Kidney glomerular epithelial cell (primary cell): ENCODE measurements at regions not wholly inside any gene's neighbourhood (a gene's known extent, or its start where the extent isn't known, plus 50 kb on each side); places are given as distances from the start of the nearest gene placed in this dataset.

ENCODE experiments used
- DNase-seq: peaks from one replicate; lab custom pipeline; 2025; lab: John Stamatoyannopoulos, UW

DNA sequence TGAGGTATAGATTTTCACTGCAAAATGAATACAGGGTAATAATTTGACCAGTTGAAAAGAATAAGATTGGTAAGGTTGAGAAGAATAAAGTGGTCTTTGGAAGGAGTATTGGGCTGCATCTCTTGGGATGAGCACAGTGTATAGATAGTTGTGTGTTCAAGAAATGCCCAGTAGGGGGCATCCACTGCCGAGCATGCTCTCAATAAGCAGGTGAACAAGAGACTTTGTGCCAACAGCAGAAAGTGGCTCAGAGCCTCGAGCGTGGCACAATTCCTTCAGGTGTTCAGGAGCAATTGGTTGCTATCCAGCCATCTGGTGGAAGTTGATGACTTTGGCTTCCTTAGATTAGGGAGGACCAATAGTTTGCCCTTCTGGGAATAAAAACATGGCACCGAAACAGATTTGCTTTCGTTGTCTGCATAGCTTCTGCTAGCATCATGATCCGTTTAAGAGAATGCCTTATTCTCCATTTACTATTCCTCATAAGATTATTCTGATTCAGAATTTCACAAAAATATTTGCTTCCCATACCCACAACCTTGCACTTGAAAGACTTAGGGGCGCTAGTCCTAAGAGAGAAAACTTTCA is 258.1 kb upstream of the NEIL3 start:
- no peak for DNase-seq

DNA sequence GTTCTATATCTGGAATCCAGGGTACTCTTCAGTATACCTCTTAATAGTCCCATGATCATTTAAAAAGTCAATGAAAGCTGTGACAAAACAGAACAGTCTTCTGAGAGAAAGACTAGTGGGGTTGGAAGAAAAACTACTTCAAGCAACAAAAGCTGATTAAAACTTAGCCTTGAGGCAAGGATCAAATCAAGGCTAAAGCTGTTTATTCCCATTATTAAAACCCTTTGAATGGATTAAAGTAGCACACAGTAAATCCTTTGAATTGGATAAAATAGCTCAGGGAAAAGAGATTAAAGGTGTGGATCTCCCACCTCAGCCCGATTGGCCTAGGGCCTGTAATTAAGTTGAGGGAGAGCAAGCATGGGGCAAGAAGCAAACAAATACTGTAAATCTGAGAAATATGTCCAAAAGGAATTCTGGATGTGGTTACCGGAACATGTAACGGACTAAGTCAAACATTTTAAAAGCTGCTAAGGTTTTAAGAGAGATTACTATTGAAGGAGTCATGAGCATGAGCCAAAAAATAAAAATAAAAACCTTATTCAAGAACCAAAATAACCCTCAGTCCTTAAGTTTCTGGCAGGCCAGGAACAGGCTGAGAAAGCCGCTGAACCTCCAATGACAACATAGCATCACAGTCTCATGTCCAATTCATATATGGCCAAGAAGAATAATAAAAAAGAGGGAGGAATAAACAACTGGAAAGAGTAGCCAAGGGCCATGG is 257.3 kb upstream of the NEIL3 start:
- DNase-seq: no peak

DNA sequence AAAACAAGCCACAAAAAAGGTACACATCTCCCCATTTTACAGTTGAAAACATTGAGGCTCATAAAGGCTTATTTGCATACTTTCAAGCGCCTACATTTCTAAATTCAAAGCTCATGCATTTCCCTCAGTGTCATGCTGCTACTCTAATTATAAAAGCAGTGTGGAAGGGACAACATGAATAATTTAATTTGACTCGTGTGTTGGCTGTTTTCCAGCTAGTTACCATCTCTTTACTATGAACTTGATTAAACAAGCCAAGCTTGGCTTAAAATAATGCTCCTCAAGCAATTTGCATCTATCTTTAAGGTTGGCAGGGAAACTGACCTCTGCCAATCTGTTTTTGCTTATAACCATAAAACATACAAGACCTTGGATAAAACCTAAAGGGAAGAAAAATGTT is 252.5 kb upstream of the NEIL3 start:
- DNase-seq: no peak

DNA sequence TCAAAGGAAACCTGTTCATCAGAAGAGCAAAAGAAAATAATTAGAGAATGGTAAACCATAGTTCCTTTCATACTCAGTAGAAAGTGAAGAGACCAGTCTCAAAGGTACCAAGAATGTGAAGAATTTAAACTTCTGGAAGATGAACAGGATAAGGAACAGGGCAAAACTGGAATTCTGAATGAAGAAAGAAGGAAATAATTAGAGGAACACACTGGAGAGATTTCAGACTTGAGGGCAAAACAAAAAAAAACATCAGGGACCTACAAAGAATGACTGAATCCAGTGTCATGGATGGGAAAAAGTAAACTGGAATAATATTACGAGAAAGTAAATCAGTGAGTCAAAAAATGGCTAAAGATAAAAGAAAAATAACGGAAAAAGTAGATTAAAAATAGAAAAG is 245.6 kb upstream of the NEIL3 start:
- no peak for DNase-seq

DNA sequence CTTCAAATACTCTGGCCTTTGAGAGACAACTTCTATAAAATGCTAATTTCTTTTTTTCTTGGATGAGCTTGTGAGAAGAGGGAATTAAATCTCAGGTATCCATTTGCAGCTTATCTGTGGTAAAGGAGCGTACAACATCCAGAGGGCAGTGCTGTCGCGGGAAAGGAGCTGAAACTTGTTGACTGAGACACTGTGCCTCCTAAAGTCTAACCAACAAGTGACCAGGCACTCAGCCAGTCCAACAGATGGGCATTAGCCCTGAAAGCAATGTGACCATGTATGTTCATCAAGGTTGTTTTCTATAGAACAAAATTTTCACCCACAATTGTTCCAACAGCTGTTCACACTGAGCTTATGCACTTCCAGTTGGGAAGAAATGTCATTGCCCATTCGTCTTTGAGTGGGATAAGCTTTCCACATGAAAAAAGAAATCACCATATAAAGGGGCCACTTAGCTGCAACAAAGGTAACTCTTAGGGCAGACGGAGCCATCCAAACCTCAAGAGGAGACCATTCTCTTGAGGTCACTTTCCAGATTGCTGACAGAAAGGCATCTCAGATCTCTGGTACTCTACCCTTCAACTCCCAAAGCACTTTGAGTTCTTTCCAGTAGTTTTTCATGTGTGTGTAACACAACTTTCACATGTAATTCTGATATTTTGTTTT is 244.8 kb upstream of the NEIL3 start:
- DNase-seq: no peak

DNA sequence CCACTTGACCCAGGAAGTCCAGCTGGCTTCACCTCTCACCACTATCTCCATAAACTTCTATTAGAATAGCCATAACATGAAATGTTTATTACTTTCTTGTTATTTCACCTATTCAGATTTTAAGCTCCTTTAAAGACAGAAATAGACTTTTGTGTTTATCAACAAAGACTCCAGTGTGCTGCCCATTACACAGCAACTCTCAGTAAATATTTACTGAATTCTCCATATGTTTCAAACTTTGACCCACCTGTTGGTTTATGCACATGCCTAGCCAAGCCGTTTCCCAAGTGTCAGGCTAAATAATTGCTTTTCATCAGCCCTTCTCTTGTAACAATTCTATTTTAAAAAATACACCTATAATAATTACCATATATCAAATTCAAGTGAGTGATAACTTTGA is 242.9 kb upstream of the NEIL3 start:
- DNase-seq: no peak

DNA sequence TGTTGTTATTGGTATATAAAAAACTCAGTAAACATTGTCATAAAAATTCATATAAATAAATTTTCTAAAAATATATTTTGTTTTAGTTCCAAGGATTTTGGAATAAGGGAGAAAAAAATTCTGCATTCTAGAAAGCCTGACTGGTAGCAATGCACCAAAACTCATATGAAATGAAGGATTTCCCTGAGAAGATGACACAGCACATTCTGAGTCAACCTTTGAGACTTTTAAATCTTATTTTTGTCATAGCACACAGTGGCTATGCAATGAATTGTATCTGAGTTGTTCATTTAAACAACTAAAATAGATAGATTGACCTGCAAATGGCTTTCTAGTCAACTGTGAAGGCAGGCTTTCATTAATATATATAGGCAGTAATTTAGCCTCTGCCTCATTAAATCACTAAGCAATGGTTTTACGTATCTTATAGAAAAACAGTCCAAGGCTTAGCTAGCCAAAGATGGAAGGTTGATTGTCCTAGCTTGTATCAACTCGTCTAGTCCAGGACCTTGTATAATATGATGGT is 239.1 kb upstream of the NEIL3 start:
- DNase-seq: no peak

DNA sequence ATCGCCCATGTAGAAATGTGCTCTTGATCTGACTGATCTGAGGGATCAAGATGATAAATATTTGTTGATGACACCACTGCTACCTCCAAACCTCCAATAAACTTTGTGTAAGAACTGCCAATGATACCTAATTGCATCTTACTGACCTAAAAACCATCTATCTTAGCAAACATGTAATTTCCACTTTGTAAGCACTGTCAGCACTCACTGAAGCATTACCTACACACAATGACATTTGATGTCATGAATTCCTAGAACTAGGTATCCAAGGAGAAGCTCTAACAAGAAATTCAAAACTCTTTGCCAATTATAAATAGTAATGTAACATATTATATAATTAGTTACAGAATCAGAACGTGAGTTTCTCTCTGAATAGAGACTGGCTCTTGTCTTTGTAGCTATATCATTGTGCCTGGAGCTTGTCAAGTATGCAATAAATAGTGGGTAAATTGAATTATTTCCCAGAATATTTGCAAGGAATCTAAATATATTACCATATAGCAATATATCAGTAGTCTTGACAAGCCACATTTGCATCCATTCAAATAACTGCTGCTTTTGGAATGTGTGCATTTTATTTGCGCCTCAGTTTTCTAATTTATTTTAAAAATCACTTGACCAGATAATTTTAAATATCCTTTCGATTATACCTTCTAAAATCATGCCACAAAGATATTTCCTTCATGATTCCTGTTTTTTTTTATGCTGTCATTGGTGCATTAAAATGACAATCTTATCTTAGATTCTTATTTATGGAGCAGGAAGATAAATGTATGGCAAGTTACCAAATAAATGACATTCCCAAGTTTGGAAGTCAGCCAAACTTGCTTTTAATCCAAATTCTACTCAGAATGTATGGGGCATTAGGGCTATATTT is 232.3 kb upstream of the NEIL3 start:
- no peak for DNase-seq

DNA sequence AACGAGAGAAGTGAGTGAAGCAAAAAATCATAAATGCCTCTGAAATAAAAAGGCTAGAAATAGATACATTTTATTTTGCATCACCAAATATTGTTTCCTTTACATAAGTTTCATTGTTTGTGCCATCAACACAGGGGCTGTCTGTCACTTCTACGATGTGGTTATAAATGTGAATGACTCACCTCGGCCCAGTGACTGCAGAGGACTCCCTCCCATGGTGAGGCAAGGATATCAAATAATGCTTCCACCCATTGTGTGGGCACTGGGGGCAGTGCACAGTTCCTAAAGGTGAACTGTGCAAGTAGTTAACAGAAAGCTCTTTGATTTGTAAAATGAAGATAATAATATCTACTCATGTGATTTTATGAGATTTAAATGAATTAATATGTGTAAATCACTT is 230.3 kb upstream of the NEIL3 start:
- DNase-seq: no peak

DNA sequence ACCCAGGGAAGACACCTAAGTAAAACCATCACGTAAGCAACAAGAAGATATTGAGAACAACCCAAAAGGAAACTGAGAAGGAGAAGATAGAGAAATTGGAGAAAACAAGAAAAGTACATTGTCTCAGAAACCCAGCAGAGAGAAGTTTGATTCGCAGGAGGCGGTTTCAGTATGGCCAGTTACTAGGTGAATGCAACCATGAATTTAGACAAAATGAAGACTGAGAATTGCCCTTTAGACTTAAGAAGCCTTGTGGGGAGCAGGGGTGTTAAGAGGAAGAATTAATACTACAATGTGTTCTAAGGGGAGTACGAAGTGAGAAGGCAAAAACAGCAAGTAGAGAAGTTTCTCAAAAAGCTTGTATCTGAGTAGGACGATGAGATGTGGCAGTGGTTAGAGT is 229.3 kb upstream of the NEIL3 start:
- DNase-seq: no peak

DNA sequence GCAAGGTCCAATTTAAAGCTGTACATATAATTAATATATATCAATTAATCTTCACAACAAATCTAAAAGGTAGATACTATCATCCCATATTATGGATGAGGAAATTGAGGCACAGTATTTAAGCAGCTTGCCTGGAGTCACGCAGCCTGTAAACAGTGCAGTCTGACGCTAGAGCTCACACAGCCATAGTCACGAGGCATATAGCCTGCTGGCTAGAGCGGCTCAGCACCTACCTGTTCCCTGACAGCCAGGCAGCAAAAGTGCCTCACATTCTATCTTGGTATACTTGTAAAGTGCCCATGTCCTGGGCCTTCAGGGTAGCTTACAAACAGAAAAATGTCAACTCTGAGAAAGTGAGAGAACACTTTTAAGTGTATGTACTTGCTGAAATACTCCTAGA is 222.6 kb upstream of the NEIL3 start:
- no peak for DNase-seq

DNA sequence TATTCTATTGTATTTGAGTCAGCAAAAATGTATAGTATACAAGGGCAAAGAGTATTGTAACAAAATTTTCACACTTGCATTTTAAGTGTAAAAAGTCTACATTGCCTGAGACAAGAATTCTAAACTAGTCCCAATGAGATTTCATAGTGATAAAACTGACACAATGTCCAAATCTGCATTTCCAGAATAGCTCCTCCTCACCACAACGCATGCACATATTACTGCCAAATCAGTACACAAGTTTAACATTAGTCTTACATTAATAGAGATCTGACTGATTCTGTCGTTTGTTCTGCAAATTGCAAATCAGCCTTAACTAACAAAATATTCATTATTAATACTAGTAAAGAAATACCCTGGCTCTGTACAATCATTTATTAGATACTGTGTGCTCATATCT is 222.2 kb upstream of the NEIL3 start:
- no peak for DNase-seq

DNA sequence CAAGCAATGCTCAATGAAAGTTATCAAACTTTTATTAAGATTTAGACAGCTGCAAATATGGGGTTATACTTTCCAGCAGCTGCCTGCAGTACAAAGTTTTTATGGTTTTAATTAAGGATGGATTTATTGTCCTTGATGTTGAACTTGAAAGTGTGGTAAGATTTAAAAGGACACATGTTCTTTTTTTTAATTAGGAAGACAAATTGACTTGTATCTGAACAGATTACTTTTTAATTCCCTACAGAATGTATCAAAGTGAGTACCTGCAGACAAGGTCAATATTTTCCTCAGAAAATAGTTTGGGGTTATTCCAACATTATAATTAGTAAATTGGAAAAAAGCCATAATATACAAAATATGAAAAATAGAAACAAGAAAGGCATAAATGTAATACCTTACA is 218.2 kb upstream of the NEIL3 start:
- DNase-seq: no peak

DNA sequence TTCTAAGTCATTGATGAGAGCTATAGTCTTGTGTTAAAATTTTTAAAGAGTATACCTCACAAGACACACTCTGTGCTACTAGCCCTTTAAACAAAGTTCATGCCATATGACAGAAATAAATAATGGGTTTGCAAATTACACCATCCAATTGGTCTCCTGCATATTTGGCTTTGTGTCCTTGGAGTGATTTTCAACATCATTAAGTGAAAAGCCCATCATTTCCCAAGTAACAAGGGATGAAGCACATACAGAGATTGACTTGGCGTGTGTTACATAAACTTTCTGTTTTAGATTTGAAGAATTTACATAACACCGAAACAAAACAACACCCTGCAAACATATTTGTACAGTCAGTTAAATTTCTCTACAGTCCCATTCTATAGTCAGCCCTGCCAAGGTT is 216.9 kb upstream of the NEIL3 start:
- no peak for DNase-seq

DNA sequence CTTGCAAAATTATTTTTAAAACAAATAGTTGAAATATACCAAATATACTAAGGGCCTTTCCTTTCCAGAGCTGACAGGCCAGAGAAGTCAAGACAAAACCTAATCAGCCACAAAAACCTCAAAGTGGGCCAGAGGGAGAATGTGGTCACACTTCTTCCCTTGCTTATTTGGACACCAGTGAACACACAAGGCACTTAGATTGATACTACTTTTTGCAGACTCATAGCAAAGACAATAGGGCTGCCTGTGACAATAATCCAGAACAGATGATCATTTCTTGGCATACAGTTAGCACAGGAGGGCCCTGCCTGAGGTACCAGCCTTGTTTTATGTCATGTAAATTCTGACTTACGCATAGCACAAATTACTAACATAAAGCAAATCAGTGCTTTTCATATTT is 215.7 kb upstream of the NEIL3 start:
- DNase-seq: no peak

DNA sequence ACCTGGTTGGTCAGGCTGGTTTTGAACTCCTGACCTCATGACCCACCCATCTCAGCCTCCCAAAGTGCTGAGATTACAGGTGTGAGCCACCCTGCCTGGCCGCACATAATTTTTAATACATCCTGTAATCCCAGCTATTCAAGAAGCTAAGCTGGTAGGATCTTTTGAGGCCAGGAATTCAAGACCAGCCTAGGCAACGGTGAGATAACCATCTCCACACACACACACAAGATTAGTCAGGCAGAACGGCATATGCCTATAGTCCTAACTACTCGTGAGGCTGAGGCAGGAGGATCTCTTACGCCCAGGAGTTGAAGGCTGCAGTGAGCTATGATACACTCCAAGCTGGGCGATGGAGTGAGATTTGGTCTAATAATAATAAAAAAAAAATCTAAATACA is 212.4 kb upstream of the NEIL3 start:
- no peak for DNase-seq

DNA sequence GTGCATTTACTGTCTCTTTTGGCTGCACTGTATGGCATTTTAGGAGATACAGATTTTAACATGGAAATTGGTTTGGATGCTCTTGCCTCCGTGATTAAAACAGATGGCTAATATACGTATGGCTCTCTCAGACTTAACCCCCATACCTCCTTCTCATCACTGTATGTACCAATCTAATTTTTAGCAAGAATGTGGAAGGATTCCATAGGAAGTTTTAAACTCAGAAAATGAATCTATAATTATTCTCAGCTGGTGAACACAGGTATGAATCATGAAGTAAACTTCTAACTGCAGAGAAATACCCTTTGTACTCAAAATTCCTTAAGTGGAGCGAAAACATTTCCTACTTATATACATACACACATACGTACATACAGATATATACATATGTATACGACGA is 210.5 kb upstream of the NEIL3 start:
- no peak for DNase-seq

DNA sequence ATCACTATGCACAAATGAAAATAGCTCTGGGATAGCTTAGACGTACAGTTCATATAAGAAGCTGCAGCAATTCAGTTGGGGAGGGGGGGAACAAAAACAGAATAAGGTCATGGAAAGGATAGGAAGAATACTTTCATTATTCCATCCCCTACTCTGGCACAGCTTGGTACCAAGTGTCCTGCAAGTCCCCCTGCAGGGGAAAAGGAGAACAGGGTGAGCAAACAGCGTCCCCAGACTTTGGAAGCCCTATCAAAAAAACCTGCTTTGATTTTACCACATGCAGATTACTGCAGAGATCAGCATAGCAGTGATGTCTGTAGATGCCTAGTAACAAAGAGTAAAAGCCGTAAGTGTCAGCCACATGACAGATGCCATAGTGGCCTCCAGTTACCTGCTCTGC is 209.4 kb upstream of the NEIL3 start:
- no peak for DNase-seq

DNA sequence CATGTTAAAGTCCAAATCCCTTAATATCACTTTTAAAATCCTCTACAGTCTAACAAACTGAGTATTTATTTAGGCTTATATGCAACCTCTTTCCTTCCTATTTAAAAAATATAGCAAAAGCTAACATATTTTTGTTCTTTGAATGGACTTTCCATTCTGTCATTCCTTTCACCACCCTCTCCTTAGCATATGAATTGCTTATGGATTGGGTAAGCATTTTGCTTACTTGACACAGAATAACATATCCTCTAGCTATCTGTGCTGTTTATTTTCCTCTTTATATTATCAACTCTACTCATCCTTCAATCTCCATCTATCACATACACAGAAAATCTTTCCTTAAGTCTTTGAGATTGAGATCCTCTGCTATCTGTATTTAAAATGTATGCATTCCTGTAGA is 206.1 kb upstream of the NEIL3 start:
- no peak for DNase-seq

DNA sequence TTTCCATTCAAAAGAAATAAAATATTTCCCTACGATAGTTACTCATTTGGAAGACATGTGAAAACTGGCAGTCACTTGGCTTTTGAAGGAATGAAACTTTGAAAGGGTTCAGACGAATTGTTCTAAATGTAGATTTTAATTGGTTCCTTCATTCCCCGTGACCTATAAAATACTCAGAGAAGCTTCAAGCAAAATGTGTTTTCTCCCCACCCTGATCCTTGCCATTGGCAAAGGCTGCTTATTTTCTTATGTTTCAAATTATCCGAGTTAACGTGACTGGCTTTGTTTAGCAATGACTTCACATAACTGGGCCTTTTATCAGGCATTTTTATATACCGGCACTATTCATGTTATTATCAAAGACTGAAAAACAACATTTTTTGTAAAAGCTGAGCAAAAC is 204.1 kb upstream of the NEIL3 start:
- no peak for DNase-seq

DNA sequence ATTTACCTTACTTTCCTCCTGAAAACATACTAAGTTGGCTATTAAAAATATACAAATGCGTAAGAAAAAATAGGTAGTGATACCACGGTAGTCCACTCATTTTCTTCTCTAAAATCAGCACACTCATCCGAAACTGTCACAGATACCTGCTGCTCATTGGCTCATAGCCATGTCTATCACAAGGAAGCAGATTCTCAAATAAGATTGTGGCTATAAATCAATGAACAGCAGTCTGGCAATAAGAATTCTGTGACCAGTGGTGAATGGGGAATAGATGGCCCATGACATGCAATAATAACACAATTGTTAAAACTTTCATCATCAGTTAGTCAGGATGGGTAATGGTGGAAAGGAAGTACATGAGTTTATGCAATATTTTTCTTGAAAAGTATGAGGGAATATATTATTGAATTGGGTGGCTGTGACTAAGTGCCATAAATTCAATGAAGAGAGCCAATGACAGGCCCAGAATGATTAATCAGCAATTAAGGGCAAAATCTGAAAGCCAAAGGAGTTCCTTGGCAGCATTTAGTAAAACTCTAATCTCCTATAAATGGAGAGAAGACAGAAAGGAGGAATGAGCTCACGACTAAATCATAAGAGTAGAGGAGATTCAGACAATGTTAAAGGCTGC is 202.3 kb upstream of the NEIL3 start:
- DNase-seq: peak; percentile 71

DNA sequence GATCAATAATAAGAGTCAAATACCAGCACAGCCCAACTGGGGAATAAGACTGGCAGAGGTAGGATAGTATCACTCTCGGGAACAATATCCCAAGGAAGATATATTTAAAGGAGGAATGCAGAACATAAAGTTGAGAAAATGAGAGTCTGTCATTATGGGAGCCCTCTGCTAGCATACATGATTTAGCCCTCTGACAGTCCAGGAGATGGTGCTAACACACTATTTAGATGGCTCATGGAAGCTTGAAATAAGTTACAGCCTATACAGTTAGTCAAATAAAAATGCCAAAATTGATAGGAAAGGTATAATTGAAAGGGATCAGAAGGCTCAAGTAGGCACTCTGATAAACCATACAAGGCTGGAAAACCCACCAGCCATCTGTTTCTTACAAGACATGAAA is 201.0 kb upstream of the NEIL3 start:
- DNase-seq: peak; percentile 54
